ENCODE measurements at regions not wholly inside any gene's neighbourhood (a gene's known extent, or its start where the extent isn't known, plus 50 kb on each side); places are given as distances from the start of the nearest gene placed in this dataset.

DNA sequence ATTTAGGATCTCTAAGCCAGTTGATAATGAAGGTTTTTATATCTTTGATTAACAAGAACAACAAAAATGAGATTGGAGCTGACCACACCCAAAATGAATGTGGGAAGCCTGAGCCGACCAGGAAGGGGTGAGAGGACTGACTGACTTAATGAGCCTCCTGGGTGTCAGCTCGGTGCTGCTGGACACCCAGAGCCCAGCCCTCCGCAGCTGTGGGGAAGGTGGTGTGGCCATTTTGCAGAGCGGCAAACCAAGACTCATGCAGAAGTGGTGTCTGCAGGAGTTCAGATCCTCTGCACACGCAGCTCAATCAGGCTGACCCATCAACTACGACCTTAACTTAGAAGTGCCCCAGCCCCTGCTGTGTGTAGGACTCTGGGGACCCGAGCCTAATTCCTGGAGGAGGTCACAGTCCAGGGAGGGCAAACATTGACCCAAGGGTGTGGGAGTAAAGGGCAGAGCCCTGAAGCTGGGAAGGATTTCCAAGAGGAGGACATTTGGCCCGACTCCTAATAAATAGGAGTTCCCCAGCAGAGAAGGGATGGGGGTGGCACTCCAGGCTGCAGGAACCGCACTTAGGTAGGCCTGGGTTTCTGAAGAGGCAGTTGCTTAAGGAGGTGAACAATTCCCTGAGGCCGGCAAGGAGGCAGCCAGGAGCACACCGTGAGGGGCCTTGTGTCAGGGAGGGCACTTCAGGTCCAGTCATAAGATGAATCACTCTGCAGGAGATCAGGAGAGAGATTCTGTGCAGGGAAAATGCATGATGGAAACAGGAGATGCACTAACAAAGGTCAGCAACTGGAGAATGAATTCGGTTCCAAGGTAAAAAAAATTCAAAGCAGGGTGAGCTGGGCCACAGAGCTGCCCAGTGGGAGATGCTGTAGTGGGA lies 197.1 kb upstream of the TPM1 start:
- no peak overlapping the region for H3K27ac ChIP-seq

DNA sequence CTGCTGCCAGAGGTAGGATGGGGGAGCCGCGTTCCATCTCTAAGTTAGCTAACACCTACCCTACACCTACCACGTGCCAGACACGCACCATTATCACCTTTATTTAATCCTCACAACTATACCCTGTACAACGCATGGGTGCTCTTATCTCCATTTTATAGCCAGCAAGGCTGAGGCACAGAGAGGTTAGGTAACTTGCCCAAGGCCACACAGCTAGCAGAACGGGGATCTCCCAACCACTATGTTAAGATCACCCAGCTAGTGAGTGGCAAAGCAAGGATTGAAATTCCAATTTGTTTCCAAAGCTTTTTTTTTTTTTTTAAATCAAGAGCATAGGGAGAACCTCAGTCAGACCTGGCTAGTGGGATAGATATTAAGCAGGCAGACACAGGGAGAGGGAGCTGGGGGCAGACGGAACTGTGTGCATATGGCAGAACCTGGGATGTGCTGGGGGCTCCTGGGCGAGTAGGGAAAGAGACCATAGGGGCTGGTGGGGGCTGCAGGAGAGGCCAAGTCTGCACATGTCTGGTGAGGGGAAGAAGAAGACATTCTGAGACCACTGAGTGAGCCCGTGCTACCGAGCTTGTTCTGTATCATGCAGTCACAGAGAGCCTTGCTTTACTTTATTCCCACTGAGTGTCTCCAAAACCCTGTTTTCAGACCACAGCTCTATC lies 196.3 kb upstream of the TPM1 start:
- no peak for TF ChIP-seq ZFX (IDR thresholded peaks at IDR 0.05)
- TF ChIP-seq, protein P1, sequence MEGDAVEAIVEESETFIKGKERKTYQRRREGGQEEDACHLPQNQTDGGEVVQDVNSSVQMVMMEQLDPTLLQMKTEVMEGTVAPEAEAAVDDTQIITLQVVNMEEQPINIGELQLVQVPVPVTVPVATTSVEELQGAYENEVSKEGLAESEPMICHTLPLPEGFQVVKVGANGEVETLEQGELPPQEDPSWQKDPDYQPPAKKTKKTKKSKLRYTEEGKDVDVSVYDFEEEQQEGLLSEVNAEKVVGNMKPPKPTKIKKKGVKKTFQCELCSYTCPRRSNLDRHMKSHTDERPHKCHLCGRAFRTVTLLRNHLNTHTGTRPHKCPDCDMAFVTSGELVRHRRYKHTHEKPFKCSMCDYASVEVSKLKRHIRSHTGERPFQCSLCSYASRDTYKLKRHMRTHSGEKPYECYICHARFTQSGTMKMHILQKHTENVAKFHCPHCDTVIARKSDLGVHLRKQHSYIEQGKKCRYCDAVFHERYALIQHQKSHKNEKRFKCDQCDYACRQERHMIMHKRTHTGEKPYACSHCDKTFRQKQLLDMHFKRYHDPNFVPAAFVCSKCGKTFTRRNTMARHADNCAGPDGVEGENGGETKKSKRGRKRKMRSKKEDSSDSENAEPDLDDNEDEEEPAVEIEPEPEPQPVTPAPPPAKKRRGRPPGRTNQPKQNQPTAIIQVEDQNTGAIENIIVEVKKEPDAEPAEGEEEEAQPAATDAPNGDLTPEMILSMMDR (conservative IDR thresholded peaks at IDR 0.05): no peak
- H3K27ac ChIP-seq: no peak overlapping the region

More for the DNA sequence above, 197.1 kb upstream of the TPM1 start:
- TF ChIP-seq ZFX (IDR thresholded peaks at IDR 0.05): no peak
- TF ChIP-seq, protein P1 (conservative IDR thresholded peaks at IDR 0.05): no peak

DNA sequence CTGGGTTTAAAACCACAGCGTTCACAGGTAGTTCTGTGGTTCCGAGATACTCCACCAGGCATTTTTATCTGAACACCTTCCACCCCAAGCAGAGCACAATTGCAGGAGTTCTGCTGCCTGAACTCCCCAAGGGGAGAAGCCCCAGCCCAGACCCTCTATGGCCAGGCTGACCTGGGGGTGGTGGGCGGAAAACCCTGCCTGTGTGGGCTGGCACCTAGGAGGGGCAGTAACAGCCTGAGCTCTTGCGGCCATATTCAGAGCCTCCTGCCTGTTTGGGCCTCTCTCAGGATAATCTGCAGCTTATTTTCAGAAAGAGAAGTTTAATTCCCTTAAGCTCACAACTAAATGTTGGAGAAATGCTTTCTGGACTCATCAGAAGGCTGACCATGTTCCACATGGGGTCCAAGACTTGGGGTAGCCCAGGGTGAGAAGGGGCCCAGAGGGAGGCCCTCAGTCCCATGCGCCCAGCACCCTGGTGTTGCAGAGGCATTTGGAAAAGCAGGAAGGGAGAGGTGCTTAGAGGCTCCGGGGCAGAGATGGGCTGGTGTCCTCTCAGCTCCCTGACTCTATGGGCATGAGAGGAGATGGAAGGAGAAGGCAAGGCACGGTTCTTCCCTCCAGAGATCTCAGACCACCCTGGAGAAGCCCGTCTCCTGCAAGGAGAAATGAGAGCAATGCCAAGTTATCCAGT lies 195.6 kb upstream of the TPM1 start:
- no peak overlapping the region for H3K27ac ChIP-seq
- TF ChIP-seq, protein P1 (conservative IDR thresholded peaks at IDR 0.05): no peak
- TF ChIP-seq ZFX (IDR thresholded peaks at IDR 0.05): no peak

DNA sequence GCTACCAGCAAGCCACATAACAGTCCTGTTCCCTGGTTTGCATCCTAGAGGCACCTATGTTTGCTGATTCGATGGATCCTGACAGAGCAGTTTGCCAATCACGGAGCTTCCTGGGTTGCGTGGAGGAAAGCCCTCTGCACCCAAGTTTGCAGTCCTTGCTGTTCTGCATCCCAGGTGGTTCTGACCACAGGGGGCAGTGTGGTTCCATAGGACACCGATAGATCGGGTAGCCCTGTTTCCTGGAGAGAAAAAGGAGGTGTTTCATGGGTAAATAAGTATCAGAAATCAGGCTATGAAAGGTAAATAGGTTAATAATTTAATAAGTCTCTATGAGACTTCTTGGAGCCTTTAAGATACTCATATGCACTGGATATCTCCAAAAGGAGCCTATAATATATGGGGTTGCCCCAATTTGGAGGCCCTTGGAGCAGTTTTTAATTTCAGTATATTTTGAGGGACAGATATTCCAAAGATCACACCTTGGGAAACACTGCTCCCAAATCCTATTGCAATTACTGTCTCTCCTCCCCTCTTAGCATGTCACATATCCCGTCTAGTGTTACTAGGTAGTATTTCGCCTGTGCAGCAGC lies 194.6 kb upstream of the TPM1 start:
- TF ChIP-seq, protein P1 (conservative IDR thresholded peaks at IDR 0.05): no peak; the same call in 1 of the 2 replicates
- TF ChIP-seq ZFX (IDR thresholded peaks at IDR 0.05): no peak
- no peak overlapping the region for H3K27ac ChIP-seq

DNA sequence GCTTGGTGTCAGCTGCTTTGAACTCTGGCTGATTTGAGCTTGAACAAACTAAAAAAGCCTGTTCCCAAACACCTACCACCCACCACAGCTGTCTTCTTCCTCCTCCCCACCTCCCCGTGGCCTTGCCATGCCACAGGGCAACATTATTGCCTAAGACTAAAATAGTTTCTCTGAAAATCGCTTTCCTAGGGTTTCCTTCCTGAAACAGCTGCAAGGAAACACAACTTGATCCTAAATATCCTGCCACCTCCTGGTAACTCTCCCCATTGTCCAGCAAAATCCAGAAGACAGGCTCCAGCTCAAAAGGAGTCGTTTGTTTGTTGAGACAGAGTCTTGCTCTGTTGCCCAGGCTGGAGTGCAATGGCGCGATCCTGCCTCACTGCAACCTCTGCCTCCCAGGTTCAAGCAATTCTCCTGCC lies 193.9 kb upstream of the TPM1 start:
- no peak overlapping the region for H3K27ac ChIP-seq
- TF ChIP-seq, protein P1 (conservative IDR thresholded peaks at IDR 0.05): no peak
- TF ChIP-seq ZFX (IDR thresholded peaks at IDR 0.05): no peak

DNA sequence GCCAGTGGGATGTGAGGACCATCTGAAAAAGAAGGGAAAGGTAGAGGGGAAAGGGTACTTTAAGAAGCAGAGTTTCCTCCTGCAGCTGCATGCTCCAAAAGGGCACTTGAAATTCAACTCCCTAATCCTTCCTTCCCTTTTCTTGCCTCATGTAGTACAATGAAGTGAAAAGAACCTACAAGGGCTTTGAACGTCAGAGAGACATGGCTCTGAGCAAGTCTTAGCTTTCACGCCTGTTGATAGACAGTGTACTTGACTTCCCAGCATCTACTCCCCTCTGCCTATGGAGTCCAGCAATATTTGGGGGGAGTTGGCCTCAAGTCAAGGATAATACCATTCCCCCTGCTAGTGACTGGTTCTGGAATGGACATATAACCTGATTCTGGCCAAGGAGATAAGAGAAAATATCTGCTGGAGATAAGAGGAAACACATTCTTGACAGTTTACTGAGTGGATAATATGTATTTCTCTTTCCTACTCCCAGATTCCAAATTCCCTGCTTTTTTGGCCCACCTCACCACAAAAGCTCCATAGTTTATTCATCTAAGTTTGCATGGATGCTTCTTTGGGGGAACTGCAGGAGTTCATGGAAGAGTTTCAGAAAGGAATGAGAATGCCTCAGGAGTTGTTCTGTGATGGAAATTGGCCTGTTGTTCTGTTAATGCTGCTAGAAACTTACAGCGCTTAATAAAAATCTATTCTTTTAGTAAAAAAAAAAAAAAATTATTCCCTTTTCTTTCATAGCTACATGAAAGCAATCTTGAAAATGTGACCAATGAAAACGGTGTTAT lies 193.0 kb upstream of the TPM1 start:
- H3K27ac ChIP-seq: no peak overlapping the region
- TF ChIP-seq, protein P1 (conservative IDR thresholded peaks at IDR 0.05): no peak
- TF ChIP-seq ZFX (IDR thresholded peaks at IDR 0.05): no peak
